Neural cell (in vitro differentiated cells): ENCODE measurements at regions not wholly inside any gene's neighbourhood (a gene's known extent, or its start where the extent isn't known, plus 50 kb on each side); places are given as distances from the start of the nearest gene placed in this dataset.
"Not testable (repeated sequence)": the region's sequence is repeated elsewhere in the genome, so short reads cannot be mapped to it uniquely, and the experiment has no call there.

ENCODE experiments used
- H2AFZ ChIP-seq: fragments of 200-600, 300-800 bp; sonication (generic), shearing (Covaris generic); 2 replicates; pipeline ENCODE4 v1.6.0; 2014; ENCODE audit warnings: low read depth, mild to moderate bottlenecking, antibody characterized with exemption, low read length, moderate library complexity
- H3F3A ChIP-seq: fragments of 200-600 bp; shearing (Covaris generic); 2 replicates; pipeline ENCODE4 v1.6.1; 2016; ENCODE audit warnings: mild to moderate bottlenecking, moderate library complexity, mixed read lengths, antibody characterized with exemption, low read length; ENCODE audit not compliant: insufficient read depth, poor library complexity, severe bottlenecking
- H3K27ac ChIP-seq: fragments of 200-600, 300-800 bp; sonication (generic), shearing (Covaris generic); 2 replicates; pipeline ENCODE4 v1.5.1; 2014; ENCODE audit warnings: mild to moderate bottlenecking, low read length, moderate library complexity
- H3K27me3 ChIP-seq: fragments of 300-800, 200-600 bp; sonication (generic), shearing (Covaris generic); 2 replicates; pipeline ENCODE4 v1.6.0; 2014; ENCODE audit warnings: mild to moderate bottlenecking, low read depth, low read length, moderate library complexity; ENCODE audit not compliant: insufficient read depth
- H3K36me3 ChIP-seq: fragments of 300-800, 200-600 bp; sonication (generic), shearing (Covaris generic); 2 replicates; pipeline ENCODE4 v1.5.1; 2014; ENCODE audit warnings: mild to moderate bottlenecking, antibody characterized with exemption, low read length, moderate library complexity; ENCODE audit not compliant: insufficient read depth
- H3K4me2 ChIP-seq: fragments of 300-800, 200-600 bp; sonication (generic), shearing (Covaris generic); 2 replicates; pipeline ENCODE4 v1.6.0; 2014; ENCODE audit warnings: mild to moderate bottlenecking, low read length
- H3K4me3 ChIP-seq: fragments of 300-800, 200-600 bp; sonication (generic), shearing (Covaris generic); 2 replicates; pipeline ENCODE4 v1.5.1; 2014; ENCODE audit warnings: mild to moderate bottlenecking, low read length, moderate library complexity
- H3K79me2 ChIP-seq: fragments of 200-600 bp; shearing (Covaris generic); replicated peaks from 2 replicates; pipeline ENCODE4 v1.6.0; 2014; ENCODE audit warnings: mild to moderate bottlenecking, low read length, moderate library complexity; ENCODE audit not compliant: insufficient read depth
- H3K9ac ChIP-seq: fragments of 300-800, 200-600 bp; sonication (generic), shearing (Covaris generic); 2 replicates; pipeline ENCODE4 v1.6.1; 2016; ENCODE audit warnings: mild to moderate bottlenecking, low read length, mixed read lengths
- H3K9me2 ChIP-seq: fragments of 200-600 bp; shearing (Covaris generic); 2 replicates; pipeline ENCODE4 v1.6.1; 2016; ENCODE audit warnings: mild to moderate bottlenecking, low read length, mixed read lengths; ENCODE audit not compliant: insufficient read depth
- H3K9me3 ChIP-seq: fragments of 200-600, 300-800 bp; sonication (generic), shearing (Covaris generic); 2 replicates; pipeline ENCODE4 v1.6.1; 2016; ENCODE audit warnings: mild to moderate bottlenecking, mixed run types, low read length, moderate library complexity, mixed read lengths
- H4K20me1 ChIP-seq: fragments of 200-600 bp; shearing (Covaris generic); 2 replicates; pipeline ENCODE4 v1.6.1; 2016; ENCODE audit warnings: mild to moderate bottlenecking, mixed run types; ENCODE audit not compliant: insufficient read depth
- CTCF ChIP-seq: fragments of 450-650 bp; IDR thresholded peaks from 2 replicates; pipeline ENCODE4 v1.5.1; 2014; ENCODE audit warnings: antibody characterized with exemption, mild to moderate bottlenecking, moderate library complexity; ENCODE audit not compliant: poor library complexity, severe bottlenecking
- EP300 ChIP-seq: fragments of 450-650 bp; conservative IDR thresholded peaks from 2 replicates; pipeline ENCODE4 v1.6.1; 2014; ENCODE audit warnings: antibody characterized with exemption, mild to moderate bottlenecking, moderate library complexity; ENCODE audit not compliant: poor library complexity, severe bottlenecking
- EZH2 ChIP-seq: fragments of 200-600, 300-800 bp; shearing (Covaris generic), sonication (generic); IDR thresholded peaks from 2 replicates; pipeline ENCODE4 v1.6.1; 2014; ENCODE audit warnings: antibody characterized with exemption, low read length, borderline replicate concordance, mild to moderate bottlenecking; ENCODE audit not compliant: insufficient read depth, poor library complexity, severe bottlenecking
- MXI1 ChIP-seq: fragments of 450-650 bp; conservative IDR thresholded peaks from 2 replicates; pipeline ENCODE4 v1.6.1; 2014; ENCODE audit warnings: antibody characterized with exemption, mild to moderate bottlenecking; ENCODE audit not compliant: poor library complexity, severe bottlenecking
- POLR2AphosphoS5 ChIP-seq: IDR thresholded peaks from 2 replicates; pipeline ENCODE4 v1.6.1; 2012
- RAD21 ChIP-seq: fragments of 450-650 bp; conservative IDR thresholded peaks from 2 replicates; pipeline ENCODE4 v1.6.1; 2014; ENCODE audit warnings: antibody characterized with exemption, mild to moderate bottlenecking, moderate library complexity
- REST ChIP-seq: IDR thresholded peaks from 2 replicates; pipeline ENCODE4 v1.6.1; 2012; ENCODE audit warnings: borderline replicate concordance
- SMC3 ChIP-seq: fragments of 450-650 bp; conservative IDR thresholded peaks from 2 replicates; pipeline ENCODE4 v1.6.1; 2014; ENCODE audit warnings: antibody characterized with exemption, mild to moderate bottlenecking, moderate library complexity; ENCODE audit not compliant: poor library complexity
- TAF1 ChIP-seq: IDR thresholded peaks from 2 replicates; pipeline ENCODE4 v1.6.1; 2012; ENCODE audit warnings: low read depth

- H3K4me3 ChIP-seq, result no peak overlapping the region
- H4K20me1 ChIP-seq, result no peaks in the 10 kb centered on the region
- H3K79me2 ChIP-seq, result no peaks in the 10 kb centered on the region
- H3K9me3 ChIP-seq, result no peaks in the 10 kb centered on the region
- no peak for TF ChIP-seq POLR2AphosphoS5
- no peak for TF ChIP-seq REST
- no peak for TF ChIP-seq RAD21
- no peak for TF ChIP-seq SMC3
- no peak for TF ChIP-seq EZH2
- TF ChIP-seq MXI1, result no peak
- no peak for TF ChIP-seq TAF1
- no peak for TF ChIP-seq EP300
- TF ChIP-seq CTCF, result no peak
- no peaks in the 10 kb centered on the region for H3K9me2 ChIP-seq
- no peak overlapping the region for H3K4me2 ChIP-seq
- H3K9ac ChIP-seq, result no peak overlapping the region
- H3K27me3 ChIP-seq, result no peaks in the 10 kb centered on the region
- no peaks in the 10 kb centered on the region for H3K36me3 ChIP-seq
- no peak overlapping the region for H3K27ac ChIP-seq
- H2AFZ ChIP-seq, result no peak overlapping the region
- no peaks in the 10 kb centered on the region for H3F3A ChIP-seq
Measured at GRCh38 chr4:148642907-148643306, 200.7 kb upstream of the NR3C2 start.

GRCh38 chr4:148638079-148638478, 195.9 kb upstream of the NR3C2 start:
- not testable (repeated sequence) for H3K27me3 ChIP-seq, H3K27ac ChIP-seq, H3K9me3 ChIP-seq, H2AFZ ChIP-seq, H3K9me2 ChIP-seq, H3F3A ChIP-seq, H3K4me3 ChIP-seq, H3K79me2 ChIP-seq, H4K20me1 ChIP-seq, H3K9ac ChIP-seq, H3K36me3 ChIP-seq, H3K4me2 ChIP-seq

GRCh38 chr4:148637453-148637852, 195.2 kb upstream of the NR3C2 start:
- not testable (repeated sequence) for H3K36me3 ChIP-seq, H3K79me2 ChIP-seq, H4K20me1 ChIP-seq, H3K27me3 ChIP-seq, H3K9me2 ChIP-seq, H3K9me3 ChIP-seq, H3K9ac ChIP-seq, H3K4me3 ChIP-seq, H3F3A ChIP-seq, H3K4me2 ChIP-seq, H3K27ac ChIP-seq, H2AFZ ChIP-seq
